AG20443 (cell line): ENCODE measurements at regions not wholly inside any gene's neighbourhood (a gene's known extent, or its start where the extent isn't known, plus 50 kb on each side); places are given as distances from the start of the nearest gene placed in this dataset.

ENCODE experiments used
- DNase-seq: peaks from one replicate; pipeline ENCODE4 v3.0.0; 2012; ENCODE audit warnings: low spot score, mixed read lengths

- DNase-seq: no peak
These were observed 98.4 kb downstream of the EFNB1 start for GRCh38 chrX:68927178-68927577.

GRCh38 chrX:68923147-68923546, 94.3 kb downstream of the EFNB1 start:
- no peak for DNase-seq

GRCh38 chrX:68922013-68922412, 93.2 kb downstream of the EFNB1 start:
- no peak for DNase-seq

- DNase-seq: no peak
These were observed 91.7 kb downstream of the EFNB1 start for GRCh38 chrX:68920561-68920960.

- DNase-seq: no peak
These were observed 90.9 kb downstream of the EFNB1 start for GRCh38 chrX:68919707-68920106.

- no peak for DNase-seq
These were observed 89.4 kb downstream of the EFNB1 start for GRCh38 chrX:68918202-68918601.

- no peak for DNase-seq
These were observed 89.0 kb downstream of the EFNB1 start for GRCh38 chrX:68917799-68918198.

GRCh38 chrX:68916891-68917290, 88.1 kb downstream of the EFNB1 start:
- no peak for DNase-seq

- no peak for DNase-seq
These were observed 87.0 kb downstream of the EFNB1 start for GRCh38 chrX:68915778-68916177.

- no peak for DNase-seq
These were observed 85.7 kb downstream of the EFNB1 start for GRCh38 chrX:68914479-68914946.

GRCh38 chrX:68913249-68913547, 84.4 kb downstream of the EFNB1 start:
- no peak for DNase-seq

GRCh38 chrX:68912113-68912512, 83.3 kb downstream of the EFNB1 start:
- peak; percentile 35 for DNase-seq

GRCh38 chrX:68910731-68911428, 82.1 kb downstream of the EFNB1 start:
- no peak for DNase-seq

GRCh38 chrX:68909945-68910344, 81.1 kb downstream of the EFNB1 start:
- no peak for DNase-seq

GRCh38 chrX:68908071-68908470, 79.2 kb downstream of the EFNB1 start:
- no peak for DNase-seq

GRCh38 chrX:68902706-68903504, 74.1 kb downstream of the EFNB1 start:
- no peak for DNase-seq

GRCh38 chrX:68901519-68901918, 72.7 kb downstream of the EFNB1 start:
- DNase-seq: no peak

- DNase-seq: no peak
These were observed 69.8 kb downstream of the EFNB1 start for GRCh38 chrX:68898598-68898997.

GRCh38 chrX:68897118-68897945, 68.5 kb downstream of the EFNB1 start:
- no peak for DNase-seq

GRCh38 chrX:68896581-68896980, 67.8 kb downstream of the EFNB1 start:
- DNase-seq: no peak

GRCh38 chrX:68895778-68896177, 67.0 kb downstream of the EFNB1 start:
- DNase-seq: no peak

- no peak for DNase-seq
These were observed 66.5 kb downstream of the EFNB1 start for GRCh38 chrX:68895341-68895755.
